GM18511 (cell line): ENCODE measurements at regions not wholly inside any gene's neighbourhood (a gene's known extent, or its start where the extent isn't known, plus 50 kb on each side); places are given as distances from the start of the nearest gene placed in this dataset.
"Not testable (repeated sequence)": the region's sequence is repeated elsewhere in the genome, so short reads cannot be mapped to it uniquely, and the experiment has no call there.

Experiments
- ATAC-seq: cut with Tn5 transposase; IDR thresholded peaks from one replicate; pipeline ENCODE4 v1.9.1; 2021; ENCODE audit warnings: mild to moderate bottlenecking, moderate library complexity; ENCODE audit not compliant: unreplicated experiment

DNA sequence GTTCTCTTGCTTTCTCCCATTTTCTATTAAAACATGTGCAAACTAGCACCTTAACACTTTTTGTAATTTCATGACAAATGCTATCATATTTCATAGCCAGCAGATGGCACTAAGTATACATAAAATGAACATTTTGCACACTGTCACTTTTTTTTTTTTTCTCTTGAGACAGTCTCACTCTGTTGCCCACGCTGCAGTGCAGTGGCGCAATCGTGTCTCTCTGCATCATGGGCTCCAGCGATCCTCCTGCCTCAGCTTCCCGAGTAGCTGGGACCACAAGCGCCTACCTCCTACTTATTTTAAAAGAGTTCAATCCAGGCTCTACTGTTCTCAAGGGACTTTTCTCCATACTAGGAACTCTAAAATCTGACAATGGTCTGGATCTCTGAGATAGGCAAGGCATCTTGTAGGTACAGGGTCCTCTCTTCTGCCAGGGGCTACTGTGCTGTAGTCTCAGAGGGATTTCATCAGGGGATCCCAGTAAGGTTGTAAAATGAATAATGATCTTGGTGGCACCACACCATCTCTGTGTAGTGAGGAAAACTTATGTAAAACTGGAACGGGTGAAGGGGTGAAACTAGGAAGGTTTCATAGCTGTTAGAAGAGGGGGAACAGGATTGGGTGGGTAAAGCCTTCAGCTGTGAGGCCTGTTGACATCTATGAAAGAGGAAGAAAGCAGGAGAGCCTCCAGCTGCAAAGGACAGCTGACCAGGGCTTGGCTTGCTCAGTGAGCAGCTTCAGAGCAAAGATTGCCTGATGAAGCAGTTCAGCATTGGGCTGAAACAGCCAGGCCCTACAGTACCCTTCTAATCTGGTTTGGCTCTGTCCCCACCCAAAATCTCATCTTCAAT lies 196.9 kb downstream of the AVL9 start:
- ATAC-seq = peak; percentile 90

DNA sequence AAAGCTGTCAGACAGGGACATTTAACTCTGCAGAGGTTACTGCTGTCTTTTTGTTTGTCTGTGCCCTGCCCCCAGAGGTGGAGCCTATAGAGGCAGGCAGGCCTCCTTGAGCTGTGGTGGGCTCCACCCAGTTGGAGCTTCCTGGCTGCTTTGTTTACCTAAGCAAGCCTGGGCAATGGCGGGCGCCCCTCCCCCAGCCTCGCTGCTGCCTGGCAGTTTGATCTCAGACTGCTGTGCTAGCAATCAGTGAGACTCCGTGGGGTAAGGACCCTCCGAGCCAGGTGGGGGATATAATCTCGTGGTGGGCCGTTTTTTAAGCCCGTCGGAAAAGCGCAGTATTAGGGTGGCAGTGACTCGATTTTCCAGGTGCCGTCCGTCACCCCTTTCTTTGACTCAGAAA lies 192.8 kb downstream of the AVL9 start:
- ATAC-seq = not testable (repeated sequence)

DNA sequence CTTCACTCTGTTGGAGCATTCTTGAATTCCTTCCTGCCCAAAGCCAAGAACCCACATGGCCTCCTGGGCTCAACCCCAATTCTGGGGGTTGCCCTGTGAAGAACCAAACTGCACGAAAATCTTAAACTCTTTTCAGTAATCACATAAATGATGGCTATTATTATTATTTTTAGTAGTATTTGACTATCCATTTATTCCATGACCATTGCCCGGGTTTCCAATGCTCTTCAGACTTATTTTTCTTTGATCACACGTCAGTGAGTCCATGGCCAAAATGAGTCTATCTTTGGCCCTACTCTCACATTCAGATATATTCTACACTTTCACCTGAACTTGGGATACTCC lies 185.9 kb downstream of the AVL9 start:
- ATAC-seq = no peak

DNA sequence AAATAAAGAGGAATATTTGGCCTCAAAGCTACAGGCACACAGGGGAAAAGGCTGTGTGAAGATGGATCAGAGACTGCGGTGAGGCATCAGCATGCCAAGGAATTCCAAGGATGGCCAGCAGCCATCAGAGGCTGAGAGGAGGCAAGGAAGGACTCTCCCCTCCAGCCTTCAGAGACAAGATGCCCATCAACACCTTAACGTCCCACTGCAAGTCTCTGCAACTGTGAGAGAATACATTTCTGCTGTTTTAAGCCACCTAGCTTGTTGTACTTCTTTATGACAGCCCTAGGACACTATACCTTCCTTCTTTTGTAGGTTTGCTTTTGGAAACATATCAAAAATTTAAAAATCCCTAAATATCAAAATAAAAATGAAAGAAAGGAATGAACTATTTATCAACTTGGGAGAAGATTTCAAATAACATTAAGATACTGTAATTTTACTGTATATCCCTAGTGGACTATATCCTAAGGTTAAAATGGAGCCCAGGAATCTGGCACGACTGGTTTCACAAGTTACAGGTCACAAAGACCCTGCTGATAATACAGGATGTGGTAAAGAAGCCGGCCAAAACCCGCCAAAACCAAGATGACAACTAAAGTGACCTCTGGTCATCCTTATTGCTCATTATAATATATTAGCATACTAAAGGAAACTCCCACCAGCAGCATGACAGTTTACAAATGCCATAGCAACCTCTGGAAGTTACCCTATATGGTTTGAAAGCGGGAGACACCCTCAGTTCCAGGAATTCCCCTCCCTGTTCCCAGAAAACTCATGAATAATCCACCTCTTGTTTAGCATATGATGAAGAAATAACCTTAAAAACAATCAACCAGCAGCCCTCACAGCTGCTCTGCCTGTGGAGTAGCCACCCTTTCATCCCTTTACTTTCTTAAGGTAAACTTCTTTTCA lies 185.2 kb downstream of the AVL9 start:
- ATAC-seq = no peak

DNA sequence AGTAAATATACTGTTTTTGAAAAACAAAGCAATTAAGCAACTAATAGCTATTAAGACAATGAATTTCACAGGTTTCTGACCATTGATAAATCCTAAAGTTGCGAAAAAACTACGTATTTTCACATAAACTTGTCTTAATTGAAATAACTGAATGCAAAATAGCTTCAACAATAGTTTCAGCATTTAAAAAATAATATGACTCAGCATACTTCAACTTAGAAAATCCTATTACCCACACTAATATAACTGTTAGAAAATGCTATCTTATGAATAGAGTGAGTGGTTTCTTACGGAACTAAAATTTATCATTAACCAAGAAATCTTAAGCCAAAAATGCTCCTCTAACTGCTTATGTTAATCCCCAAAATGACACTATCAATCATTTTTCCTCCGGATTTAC lies 183.9 kb downstream of the AVL9 start:
- no peak for ATAC-seq

DNA sequence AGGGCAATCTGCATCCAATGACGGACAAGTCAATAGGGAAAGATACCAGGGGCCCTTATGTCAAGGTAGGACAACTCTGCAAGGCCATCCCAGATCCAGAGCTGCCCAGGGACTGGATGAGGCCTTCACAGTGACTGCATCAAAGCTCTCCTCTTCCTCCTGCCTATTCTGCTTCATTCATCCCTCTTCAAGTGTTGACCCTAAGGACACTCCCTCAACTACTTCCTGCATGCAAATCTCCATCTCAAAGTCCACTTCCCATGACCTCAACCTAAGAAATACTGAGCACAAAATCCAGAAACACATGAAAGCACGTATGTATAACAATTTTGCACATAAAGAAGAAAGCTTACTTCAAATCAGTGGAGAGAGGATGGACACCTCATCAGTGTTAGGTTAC lies 182.3 kb downstream of the AVL9 start:
- no peak for ATAC-seq

DNA sequence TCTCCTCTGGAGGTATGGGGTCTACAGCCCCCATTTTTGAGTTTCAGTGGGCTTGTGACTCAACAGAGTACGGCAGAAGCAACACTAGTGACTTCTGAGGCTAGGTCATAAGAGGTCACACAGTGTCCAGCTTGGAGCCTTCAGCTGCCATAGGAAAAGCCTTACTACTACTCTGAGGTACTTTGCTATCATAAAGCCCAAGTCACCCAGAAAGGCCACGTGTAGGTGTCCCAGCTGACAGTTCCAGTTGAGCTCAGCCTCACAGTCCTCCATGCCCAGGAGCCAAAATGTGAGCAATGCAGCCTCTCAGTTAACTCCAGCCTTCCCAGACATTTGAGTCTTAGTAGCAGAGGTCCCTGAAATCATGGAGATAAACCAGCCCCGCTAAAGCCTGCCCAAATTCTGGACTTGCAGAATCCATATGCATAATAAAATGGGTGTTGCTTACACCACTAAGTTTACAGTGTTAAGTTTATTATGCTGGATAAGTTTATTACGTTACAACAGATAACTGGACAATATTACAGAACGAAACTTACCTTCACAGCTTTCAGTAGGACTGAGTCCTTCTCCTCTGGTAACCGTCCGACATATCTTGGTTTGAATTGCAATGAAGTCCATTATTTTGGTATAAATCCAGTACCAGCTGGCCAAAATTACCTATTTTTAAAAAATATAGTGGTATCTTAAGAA lies 181.1 kb downstream of the AVL9 start:
- no peak for ATAC-seq

DNA sequence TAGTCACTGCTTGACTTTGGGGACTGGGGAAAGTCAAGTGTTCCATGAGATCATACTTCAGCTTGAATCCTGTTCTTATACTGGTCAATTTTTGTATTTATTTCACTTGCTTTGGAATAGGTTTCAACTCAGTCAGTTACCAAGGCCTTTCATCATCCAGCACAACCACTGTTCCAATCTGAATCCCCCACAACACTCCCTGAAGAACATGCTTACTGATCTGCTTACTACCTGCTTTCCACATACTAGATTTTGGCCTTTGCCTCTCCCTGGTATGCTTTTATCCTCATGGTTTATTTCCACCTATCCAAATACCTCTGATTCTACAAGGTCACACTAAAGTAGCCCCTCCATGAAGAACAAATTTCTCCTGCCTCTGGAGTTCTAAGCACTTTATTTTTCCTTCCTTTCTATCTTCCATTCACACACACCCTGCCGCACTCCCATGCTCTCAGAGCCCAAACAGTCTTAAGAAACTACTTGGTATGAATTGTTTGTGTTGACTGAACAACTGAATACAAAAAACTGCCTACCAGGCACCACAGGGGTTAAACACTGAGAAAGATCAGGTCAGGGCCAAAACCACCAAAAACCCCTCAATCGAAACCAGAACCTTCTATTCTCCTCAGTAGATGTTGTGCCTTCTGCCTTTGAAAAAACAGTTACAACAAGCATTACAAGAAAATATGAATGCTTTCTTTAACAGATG lies 178.1 kb downstream of the AVL9 start:
- ATAC-seq = no peak

DNA sequence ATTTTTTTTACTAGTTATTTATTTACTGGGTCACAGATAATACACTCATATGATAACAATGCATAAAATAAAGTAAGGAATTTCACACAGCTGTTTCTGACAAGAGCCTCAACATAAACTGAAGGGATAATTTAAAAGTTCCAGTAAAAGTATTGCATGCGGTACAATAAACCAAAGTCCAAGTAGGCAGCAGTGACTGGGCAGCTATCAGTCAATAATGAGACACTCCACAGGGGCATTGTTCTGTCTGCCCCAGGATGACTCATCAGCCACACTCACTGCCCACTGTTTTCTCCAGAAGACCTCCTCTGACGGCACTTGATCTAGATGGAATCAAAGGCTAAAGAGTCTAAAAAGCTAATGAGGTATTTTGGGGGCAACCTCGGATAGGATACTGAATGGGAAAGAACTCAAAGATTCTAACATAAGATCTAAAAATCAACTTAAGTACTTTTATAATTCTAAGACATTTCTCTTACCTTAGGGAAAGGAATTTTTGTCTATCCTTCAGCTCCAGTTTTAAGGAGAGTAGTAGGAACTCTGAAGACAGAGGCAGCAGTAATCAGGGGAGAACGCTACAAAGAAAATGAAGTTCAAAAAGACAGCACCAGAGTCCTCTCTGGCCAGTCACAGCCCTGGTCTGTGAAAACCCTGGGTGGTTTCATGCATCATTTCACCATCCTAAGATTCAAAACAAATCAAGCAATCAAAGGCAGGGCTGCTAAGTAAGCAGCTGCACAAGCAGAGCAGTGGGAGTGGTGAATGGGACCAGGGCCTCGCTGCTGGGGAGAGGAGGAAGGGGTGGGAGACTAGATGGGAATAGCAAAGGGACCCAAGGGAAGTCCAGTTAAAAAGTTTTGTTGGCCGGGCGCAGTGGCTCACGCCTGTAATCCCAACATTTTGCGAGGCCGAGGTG lies 175.1 kb downstream of the AVL9 start:
- no peak for ATAC-seq

DNA sequence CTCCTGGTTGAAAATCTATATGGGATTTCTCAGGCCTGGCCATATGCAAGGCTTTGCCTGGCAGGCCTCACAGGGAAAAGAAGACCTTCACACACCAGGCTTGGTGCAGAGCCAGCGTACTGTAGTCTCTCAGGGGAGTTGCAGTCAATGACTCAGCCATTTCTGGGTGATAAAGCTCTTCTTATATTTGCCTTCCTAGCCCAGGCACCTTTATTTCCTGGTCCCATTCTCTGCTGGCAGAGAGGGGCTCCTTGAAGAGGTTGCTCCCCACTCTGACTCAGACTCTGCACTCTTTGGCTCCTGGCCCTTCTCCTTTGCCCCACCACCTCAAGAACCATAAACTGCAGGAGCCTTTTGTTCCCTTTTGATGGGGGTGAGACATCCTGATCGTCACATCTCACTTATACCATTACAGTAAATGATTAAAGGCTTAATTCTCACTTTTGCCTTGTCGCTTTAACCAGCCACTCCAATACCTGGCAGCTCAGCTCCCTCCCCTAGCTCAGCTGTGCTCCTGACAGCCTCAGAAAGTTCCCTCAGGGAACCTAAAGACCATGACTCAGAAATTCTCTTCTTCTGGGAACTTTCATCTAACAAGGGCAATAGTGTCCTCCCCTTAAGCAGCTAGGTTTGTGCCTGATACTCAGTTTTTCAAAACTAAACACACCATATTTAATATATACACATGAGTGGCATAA lies 174.0 kb downstream of the AVL9 start:
- not testable (repeated sequence) for ATAC-seq

DNA sequence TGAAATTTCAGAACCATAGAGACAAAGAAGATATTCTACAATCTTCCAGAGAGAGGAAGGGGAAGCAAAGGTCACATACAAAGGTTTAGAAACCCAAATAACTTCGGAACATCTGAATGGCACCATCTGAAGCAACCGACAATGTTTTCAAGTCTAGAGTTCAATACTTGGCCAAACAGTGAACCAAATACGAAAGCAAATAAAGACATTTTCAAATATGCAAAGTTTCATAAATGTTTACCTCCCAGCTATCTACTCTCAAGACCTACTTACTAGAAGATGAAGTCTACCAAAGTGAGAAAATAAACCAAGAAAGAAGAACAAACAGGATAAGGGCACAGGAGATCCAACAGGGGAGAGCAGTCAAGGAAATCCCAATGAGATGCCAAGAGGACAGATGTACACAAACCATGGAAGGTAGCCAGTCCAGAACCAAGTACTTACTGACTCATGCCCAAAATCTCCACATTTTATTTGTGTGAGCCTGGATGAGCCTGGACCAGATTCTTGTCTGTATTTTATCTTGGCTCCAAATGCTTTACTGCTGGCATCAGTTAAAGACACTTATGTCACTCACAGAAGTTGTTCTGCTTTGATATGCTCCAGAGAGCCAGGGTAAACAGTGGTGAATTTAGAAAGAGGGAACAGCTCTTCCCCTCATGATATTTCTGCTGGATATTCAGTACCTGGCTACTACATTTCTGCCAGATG lies 173.3 kb downstream of the AVL9 start:
- ATAC-seq = not testable (repeated sequence)

DNA sequence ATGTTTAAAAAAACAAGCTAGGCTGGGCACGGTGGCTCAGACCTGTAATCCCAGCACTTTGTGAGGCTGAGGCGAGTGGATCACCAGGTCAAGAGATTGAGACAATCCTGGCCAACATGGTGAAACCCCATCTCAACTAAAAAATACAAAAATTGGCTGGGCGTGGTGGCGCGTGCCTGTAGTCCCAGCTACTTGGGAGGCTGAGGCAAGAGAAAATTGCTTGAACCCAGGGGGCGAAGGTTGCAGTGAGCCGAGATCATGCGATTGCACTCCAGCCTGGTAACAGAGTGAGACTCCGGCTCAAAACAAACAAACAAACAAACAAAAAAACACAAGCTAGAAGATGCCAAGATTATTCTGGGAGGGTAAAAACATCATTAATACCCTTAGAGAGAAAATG lies 172.3 kb downstream of the AVL9 start:
- not testable (repeated sequence) for ATAC-seq

DNA sequence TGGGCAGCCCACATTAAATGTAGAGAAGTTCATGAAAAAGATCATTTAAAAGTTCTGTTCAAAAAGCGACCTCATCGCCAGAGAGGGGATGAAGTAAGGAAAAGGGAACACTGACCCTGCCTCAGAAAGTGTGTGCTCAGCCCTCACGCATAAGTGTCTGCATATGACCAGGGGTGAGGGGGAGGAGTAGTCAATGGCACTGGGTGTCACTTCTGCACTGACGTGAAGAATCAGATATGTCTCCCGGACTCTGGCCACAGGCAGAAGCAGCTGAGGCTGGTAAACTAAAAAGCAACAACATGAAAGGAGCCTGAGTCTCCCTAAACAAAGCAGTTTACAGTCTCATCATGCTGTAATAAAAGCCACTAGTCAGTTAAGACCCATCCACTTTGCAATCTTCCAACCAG lies 168.5 kb downstream of the AVL9 start:
- not testable (repeated sequence) for ATAC-seq

DNA sequence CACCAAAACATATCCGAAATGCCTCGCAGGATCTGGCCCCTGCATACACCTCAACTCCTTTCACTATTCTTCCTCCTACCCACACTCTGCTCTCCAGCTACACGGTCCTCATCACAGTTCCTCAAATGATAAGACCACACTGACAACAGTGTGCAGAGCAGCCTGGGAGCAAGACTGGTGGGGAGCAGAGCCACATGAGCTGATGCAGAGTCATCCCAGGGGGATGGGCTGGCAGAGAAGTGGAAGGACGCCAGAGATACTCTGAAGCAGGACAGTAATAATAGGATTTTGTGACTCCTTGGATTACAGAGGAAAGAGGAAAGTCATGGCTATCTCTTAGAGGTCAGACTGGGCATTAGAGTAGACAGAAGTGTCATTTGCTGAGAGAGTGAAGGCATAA lies 167.2 kb downstream of the AVL9 start:
- not testable (repeated sequence) for ATAC-seq

DNA sequence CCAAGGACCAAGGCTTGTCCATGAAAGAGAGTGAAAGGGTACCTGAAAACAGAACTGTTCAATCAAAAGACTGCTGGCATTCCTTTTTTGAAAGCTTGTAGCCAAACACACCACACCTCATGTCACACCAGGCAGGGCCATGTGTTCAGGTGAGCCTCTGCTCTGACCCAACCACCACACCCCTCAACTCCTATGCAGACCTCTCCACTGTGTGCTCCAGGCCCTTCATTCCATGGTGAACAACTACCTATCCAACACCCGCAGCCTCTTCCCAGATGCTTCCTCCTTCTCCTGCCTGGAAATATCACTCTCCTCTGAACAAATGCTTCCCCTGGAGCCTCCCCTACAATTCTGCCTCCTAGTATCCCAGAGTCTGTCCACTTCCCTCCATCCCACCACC lies 166.6 kb downstream of the AVL9 start:
- no peak for ATAC-seq

DNA sequence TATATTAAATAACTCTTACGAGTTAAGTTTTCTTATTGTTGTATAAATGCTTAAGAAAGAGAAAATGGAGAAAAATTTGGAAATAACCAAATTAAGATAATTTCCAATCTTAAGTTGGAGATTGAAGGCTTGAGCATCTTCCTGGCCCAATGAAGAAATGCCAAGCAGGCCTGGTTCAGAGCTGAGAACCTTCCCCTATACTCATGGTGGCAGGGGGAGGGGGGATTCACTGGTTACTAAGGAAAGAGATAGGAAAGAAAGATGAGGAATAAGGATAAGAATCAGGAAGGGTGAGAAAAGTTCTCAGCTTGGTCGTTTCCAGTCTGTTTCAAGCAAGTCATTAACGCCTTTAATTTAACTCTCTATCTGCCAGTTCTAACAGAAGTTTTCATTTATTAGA lies 166.2 kb downstream of the AVL9 start:
- ATAC-seq = no peak

DNA sequence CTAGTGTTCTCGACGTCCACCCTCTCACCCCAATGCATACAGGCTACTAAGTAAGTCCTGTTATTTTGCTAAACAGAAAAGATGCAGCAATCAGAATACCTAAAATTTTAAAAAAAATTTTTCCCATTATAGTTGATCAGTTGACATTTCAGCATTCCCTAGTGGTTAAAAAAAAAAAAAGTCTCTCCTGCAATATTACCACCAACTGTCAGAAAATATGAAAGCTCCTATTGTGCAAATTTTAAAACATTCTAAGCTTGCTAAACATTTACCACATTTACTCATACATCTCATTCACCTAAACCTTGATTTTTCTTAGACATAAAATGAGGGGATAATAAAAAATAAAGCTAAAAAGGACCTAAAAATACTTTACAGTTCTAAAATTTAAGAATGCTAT lies 165.6 kb downstream of the AVL9 start:
- ATAC-seq = no peak

DNA sequence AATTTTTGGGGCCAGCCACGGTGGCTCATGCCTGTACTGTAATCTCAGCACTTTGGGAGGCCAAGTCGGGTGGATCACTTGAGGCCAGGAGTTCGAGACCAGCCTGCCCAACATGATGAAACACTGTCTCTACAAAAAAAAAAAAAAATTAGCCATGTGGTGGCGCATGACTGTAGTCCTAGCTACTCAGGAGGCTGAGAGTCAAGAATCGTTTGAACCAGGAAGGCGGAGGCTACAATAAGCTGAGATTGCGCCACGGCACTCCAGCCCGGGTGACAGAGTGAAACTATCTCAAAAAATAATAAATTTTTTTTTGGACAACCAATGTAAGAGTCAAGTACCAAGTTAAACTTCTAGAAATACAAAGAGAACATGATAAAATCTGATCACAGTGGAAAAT lies 164.6 kb downstream of the AVL9 start:
- no peak for ATAC-seq

DNA sequence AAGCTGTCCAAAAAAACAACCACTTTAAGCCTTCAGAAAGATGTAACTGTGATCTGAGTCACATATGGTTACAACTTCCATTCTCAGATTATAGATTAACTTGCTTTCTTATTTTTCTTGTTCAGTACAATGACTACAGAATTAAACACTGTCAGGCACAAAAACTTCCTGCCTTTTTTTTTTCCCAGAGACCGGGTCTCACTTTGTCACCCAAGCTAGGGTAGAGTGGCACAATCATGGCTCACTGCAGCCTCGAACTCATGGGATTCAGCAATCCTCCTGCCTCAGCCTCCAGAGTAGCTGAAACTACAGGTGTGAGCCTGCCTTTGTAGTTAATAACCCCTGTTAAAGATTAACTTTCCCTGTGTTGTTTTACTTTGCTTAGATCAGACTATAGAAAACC lies 163.2 kb downstream of the AVL9 start:
- ATAC-seq = peak; percentile 80
